ENCODE measurements at regions not wholly inside any gene's neighbourhood (a gene's known extent, or its start where the extent isn't known, plus 50 kb on each side); places are given as distances from the start of the nearest gene placed in this dataset.

GRCh38 chr1:239886266-239886665 lies 205.4 kb upstream of the FMN2 start:
- no peak for DNase-seq (ENCODE audit: low spot score)

GRCh38 chr1:239888639-239889038 lies 203.0 kb upstream of the FMN2 start:
- no peak for DNase-seq (ENCODE audit: low spot score)

DNA sequence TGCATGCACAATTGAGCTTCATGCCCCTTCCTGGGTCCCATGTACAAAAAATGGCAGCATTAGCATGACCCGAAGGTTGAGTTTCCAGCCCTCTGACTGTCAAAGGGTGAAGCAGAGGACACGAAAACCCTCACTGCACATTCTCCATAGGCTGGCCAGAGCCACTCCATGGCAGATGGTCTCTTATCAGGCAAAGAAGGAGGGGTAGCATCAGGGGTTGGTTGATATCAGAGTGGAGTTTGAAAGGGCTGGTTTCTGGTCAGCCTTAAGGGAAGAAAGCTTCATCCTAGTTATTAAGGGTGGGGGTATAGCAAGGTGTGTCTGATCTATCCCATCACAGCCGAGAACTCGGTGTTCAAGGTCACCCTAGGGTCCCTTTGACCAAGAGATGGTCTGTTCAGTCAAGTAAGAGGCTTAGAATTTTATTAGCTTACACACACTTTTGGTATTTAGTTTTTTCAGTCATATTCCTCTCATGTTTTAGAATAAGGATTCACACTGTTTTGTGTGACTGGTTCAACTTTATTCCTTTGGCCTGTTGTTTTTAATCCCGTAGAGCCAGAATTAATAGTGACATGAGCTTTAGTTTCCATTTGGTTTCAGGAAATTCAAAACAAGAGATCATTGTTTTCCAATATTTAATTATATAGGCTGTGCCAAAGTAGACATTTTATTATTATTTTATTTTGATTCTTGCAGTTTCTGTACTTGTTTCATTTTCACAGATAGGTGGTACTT lies 199.9 kb upstream of the FMN2 start:
- DNase-seq (ENCODE audit: low spot score): no peak

GRCh38 chr1:239892602-239893001 lies 199.1 kb upstream of the FMN2 start:
- DNase-seq (ENCODE audit: low spot score): no peak

GRCh38 chr1:239893127-239893731 lies 198.5 kb upstream of the FMN2 start:
- DNase-seq (ENCODE audit: low spot score): no peak

DNA sequence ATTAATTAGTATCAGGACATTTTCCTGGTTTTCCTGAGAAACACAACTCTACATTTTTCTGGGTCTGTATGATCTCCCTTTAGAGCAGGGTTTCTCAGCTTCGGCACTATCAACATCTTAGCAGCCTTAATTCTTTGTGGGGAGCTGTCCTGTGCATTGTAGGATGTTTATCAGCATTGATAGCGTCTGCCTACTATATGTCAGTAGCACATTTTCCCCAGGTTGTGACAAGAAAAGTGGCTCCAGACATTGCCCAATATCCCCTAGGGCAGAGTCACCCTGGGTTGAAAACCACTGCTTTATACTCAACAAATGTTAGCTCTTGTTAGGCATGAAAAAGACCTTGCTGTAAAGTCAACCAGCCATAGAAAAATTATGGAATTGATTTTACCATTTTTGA lies 195.1 kb upstream of the FMN2 start:
- no peak for DNase-seq (ENCODE audit: low spot score)

DNA sequence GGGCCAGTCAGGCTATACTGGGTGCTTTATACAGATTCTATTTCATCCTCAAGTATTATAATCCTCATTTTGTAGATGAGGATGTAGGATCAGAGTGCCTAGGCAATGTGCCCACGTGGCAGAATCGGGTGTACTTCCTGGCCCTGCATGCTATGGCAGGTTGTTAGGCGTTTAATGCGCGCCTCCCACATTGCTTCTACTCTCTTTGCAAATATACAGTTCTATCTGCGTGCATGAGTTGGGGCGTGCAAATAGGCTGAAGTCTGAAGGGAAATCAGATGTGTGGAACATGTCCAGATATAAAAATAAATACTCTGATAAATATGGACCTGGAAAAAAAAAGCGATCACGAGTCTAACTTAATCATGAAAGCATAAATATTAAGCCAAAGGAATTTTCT lies 194.7 kb upstream of the FMN2 start:
- DNase-seq (ENCODE audit: low spot score): no peak

- no peak for DNase-seq (ENCODE audit: low spot score)
Observed at GRCh38 chr1:239897458-239897857, 194.2 kb upstream of the FMN2 start.

GRCh38 chr1:239898062-239898730 lies 193.5 kb upstream of the FMN2 start:
- DNase-seq (ENCODE audit: low spot score): peak; percentile 75

DNA sequence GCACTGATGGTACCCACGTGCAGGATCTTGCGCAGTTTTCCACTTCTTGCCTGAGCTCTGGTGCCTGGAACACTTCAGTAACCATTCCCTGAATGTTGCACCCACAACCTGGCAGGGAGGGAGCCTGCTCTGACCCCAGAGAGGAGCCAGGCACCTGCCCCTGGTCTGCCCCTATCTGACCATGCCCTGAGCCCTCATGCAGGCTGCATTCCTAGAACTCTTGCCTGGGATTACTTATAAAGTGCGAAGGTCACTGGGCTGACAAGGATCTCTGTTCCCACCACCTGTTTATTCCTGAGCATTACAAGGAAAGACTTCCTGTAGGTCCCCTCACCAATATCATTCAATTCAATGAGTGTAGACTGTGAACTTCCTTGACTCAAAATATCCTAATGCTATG lies 191.9 kb upstream of the FMN2 start:
- DNase-seq (ENCODE audit: low spot score): peak; percentile 23

DNA sequence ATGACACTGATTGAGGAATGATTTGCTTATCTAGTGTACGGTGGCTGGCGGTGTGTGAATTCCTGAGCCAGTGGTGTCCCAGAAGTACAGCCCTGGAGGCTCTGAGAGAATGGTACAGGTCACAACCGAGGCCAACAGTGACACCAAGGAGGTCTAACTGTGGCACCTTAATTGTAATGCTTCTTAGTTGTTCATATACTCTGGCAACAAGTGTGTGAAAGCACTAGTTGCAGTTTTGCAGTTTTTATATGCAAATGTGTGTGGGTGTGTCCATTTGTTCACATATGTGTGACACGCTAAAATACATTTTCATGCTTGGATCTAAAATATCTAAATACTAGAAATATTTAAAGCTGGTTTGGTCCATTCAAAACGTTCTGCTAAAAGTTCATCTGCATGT lies 185.3 kb upstream of the FMN2 start:
- DNase-seq (ENCODE audit: low spot score): no peak

DNA sequence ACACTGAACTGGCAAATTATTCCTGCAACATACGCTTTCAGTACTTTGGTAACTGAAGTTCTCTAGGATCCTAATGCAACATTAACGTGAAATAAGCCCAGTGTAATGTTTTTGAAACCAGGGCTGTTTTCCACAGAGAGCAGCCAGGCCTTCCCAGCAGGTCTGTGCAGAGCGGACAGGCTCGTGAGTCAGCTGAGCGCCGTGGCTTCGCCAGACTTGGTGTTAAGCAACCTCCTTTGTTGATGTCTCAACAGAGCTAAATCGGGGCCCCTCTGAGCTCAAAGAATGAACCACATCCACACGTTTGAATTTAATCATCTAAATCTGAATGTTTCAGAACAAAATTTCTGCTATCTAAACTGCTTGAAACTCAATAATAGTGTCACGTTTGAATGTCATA lies 181.8 kb upstream of the FMN2 start:
- DNase-seq (ENCODE audit: low spot score): no peak

DNA sequence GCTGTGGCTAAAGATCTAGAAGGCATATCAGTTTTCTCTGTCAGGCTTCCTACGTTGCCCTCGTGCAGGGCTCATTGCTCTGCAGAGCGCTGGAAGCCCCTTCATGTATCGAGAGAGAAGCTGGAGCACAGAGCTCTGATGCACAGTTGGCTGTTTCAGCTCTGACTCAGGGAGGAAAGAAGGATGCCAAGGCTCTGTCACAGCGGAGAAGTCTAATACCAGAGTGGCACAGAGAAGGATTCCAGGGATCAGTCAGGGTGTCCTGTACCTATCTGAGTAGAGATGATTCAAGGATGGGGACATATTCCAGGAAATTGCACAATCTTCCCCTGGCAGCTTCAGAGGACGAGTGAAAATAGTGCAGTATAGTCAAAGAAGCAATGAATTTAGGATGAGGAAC lies 179.2 kb upstream of the FMN2 start:
- peak; percentile 18 for DNase-seq (ENCODE audit: low spot score)

GRCh38 chr1:239913141-239913585 lies 178.5 kb upstream of the FMN2 start:
- DNase-seq (ENCODE audit: low spot score): no peak

DNA sequence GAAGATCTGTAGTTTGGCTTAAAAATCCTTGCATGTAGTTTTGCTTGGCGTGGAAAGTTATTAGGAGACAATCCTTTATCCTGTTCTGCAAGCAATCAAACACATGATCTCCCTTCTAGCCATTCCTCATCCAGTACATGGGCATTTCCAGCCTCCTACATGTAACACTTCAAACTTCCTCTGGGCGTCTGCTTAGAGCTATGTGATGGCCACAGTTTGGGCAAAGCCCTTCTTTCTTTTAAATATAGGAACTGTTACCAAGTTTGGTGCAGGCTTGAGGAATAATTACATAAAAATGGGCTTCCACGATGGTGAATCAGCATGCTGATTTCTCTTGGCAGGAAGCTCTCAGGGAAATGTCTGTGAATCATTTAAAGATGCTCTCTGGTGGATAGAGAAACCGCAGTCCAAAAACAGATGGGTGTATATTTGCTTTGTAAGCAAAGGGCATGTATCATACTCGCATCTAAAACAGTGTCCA lies 176.9 kb upstream of the FMN2 start:
- no peak for DNase-seq (ENCODE audit: low spot score)

- no peak for DNase-seq (ENCODE audit: low spot score)
Observed at GRCh38 chr1:239918634-239919033, 173.0 kb upstream of the FMN2 start.

DNA sequence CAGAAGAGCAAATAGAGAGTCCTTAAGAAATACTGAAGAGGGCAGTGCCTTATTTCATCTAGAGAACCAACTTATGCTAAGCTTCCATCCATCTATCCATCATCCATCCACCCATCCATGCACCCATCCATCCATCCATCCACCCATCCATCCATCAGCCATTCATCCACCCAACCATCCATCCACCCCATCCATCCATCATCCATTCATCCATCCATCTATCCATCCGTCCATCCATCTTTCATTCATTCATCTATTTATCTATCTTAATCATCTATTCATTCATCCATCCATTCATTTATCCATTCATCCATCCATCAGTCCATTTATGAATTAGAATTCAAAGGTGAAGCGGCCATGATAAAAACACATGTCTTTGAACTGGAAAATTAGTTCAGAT lies 171.5 kb upstream of the FMN2 start:
- DNase-seq (ENCODE audit: low spot score): no peak

DNA sequence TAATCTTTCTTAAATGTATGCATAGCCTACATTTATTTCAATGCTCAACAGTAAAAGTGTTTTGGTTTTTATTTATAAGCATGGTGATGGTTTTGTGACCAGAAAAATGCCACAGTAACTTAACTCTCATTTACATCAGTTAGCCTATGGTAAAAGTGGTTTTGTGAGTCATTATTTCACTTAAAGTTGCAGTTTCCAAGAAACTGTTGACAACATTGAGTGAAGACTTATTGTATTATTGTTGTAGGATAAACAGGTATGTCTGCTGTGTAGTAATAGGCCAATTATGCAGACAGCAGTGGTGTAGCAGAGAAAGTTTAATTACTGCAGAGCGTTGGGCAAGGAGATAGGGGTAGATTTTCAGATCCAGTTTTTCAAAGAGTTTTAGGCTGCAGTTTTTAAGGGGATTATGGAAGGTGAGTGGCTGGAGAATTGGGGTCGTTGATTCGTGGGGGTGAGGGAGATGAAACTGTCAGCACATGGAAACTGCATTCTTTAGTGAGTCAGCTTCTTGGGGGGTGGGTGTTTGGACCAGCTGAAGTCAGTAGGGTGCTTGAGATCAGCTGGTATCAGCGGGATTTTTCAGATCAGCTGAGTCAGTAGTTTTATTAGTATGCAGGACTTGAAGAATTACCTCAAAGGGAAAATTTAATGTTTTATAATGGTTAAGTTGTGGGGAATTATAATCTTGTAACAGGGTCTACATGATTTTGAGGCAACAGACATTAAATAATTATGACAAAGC lies 168.7 kb upstream of the FMN2 start:
- no peak for DNase-seq (ENCODE audit: low spot score)

DNA sequence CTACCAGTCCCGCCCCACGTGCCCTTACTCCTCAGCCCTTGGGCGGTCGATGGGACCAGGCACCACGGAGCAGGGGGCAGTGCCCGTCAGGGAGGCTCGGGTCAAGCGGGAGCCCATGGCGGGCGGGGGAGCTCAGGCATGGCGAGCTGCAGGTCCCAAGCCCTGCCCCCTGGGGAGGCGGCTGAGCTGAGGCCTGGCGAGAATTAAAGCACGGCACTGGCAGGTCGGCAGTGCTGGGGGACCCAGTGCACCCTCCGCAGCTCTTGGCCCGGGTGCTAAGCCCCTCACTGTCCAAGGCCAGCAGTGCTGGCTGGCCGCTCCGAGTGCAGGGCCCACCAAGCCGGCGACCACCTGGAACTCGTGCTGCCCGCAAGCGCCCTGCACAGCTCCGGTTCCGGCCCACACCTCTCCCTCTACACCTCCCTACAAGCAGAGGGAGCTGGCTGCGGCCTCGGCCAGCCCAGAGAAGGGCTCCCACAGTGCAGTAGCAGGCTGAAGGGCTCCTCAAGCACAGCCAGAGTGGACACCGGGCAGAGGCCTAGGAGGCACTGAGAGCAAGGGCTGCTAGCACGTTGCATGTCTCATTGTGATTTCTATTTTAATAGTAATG lies 166.8 kb upstream of the FMN2 start:
- DNase-seq (ENCODE audit: low spot score): no peak

DNA sequence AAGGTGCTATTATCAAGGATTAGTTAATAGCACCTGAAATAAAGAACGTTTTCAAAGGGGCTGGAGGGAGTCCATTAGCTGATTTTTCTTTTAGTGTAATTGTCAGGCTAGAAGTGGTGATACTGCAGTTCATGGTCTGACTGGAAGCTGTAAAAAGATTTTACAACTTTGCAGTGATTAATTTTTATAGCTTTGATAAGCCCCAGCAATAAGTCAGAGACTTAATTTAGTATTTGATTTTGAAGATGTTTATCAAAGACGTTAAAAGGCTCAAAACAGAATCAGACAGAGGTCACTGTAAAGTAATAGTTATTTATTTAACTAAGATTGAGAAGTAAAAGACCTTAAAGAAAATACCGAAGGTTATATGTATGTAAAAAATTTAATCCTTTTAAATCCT lies 165.5 kb upstream of the FMN2 start:
- no peak for DNase-seq (ENCODE audit: low spot score)

GRCh38 chr1:239929317-239929716 lies 162.4 kb upstream of the FMN2 start:
- no peak for DNase-seq (ENCODE audit: low spot score)

GRCh38 chr1:239930686-239931262 lies 160.9 kb upstream of the FMN2 start:
- DNase-seq (ENCODE audit: low spot score): no peak

Data from HuH-7.5 (cell line).